Suprapubic skin (tissue), 4 donors: ENCODE measurements at regions not wholly inside any gene's neighbourhood (a gene's known extent, or its start where the extent isn't known, plus 50 kb on each side); places are given as distances from the start of the nearest gene placed in this dataset.

Source experiments
- DNase-seq, 2 donors: peaks; one replicate each; pipeline ENCODE4 v3.0.0-alpha.2; 2019; ENCODE audit warnings: low spot score in 2 of 2
- H3K27ac ChIP-seq: fragments of 200-600 bp; sonication (generic); one replicate; pipeline ENCODE4 v1.5.1; 2019
- H3K27me3 ChIP-seq: fragments of 200-600 bp; sonication (generic); one replicate; pipeline ENCODE4 v1.5.1; 2019
- H3K36me3 ChIP-seq: fragments of 200-600 bp; sonication (generic); one replicate; pipeline ENCODE4 v1.5.1; 2019
- H3K4me1 ChIP-seq: fragments of 200-600 bp; sonication (generic); one replicate; pipeline ENCODE4 v1.5.1; 2019
- H3K4me3 ChIP-seq: fragments of 200-600 bp; sonication (generic); one replicate; pipeline ENCODE4 v1.5.1; 2019; ENCODE audit warnings: mild to moderate bottlenecking
- H3K9me3 ChIP-seq: fragments of 200-600 bp; sonication (generic); one replicate; pipeline ENCODE4 v1.5.1; 2019
- EP300 ChIP-seq: sonication (generic); formaldehyde crosslinking; IDR thresholded peaks from one replicate; pipeline ENCODE4 v1.6.1; 2017; ENCODE audit warnings: antibody characterized with exemption
- POLR2A ChIP-seq, 2 donors: fragments of 450-650 bp; IDR thresholded peaks; one replicate each; pipeline ENCODE4 v1.6.1; 2017; ENCODE audit warnings: antibody characterized with exemption in 2 of 2, mild to moderate bottlenecking in 2 of 2, moderate library complexity in 2 of 2
- POLR2AphosphoS5 ChIP-seq, 3 donors: sonication (generic); formaldehyde crosslinking; IDR thresholded peaks; one replicate each; pipeline ENCODE4 v1.6.1; 2017; ENCODE audit warnings: antibody characterized with exemption in 3 of 3
- WGBS: methylation state at CpG from one replicate; pipeline ENCODE4 v1.1.5; 2018; 5-methylcytosine and 5-hydroxymethylcytosine counted together
- TF ChIP-seq, protein P1 (sequence below), 2 donors: fragments of 200-600 bp in 1 of 2; fragments of 450-650 bp in 1 of 2; sonication (generic) in 1 of 2; IDR thresholded peaks; one replicate each; pipeline ENCODE4 v1.5.1; 2016 to 2019; ENCODE audit warnings: antibody characterized with exemption in 2 of 2, mild to moderate bottlenecking in 1 of 2, moderate library complexity in 1 of 2

DNA sequence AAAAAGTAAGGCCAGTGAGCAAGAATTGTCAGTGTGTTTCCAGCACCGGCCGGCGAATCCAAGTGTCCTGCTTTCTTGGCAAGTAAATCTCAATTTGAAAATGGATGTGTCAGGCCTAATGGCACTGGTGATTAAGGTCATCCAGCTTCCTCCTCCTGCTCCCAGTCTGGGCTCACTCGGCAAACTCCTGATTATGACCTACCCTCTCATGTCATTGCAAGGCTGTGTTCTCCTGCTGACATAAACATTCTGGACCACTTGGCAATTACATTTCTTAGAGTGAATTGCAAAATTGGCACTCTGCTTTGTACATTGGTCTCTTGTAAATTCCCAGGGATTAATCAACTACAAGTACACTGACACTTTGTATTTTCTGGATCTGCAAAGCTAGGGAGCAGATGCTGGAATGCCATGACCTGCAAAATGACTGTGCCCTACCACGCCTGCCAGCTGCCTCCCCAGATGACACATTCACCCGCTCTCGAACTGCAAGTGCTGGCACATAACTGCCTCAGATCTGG is 473.8 kb downstream of the KIF20B start:
- TF ChIP-seq, protein P1, sequence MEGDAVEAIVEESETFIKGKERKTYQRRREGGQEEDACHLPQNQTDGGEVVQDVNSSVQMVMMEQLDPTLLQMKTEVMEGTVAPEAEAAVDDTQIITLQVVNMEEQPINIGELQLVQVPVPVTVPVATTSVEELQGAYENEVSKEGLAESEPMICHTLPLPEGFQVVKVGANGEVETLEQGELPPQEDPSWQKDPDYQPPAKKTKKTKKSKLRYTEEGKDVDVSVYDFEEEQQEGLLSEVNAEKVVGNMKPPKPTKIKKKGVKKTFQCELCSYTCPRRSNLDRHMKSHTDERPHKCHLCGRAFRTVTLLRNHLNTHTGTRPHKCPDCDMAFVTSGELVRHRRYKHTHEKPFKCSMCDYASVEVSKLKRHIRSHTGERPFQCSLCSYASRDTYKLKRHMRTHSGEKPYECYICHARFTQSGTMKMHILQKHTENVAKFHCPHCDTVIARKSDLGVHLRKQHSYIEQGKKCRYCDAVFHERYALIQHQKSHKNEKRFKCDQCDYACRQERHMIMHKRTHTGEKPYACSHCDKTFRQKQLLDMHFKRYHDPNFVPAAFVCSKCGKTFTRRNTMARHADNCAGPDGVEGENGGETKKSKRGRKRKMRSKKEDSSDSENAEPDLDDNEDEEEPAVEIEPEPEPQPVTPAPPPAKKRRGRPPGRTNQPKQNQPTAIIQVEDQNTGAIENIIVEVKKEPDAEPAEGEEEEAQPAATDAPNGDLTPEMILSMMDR (IDR thresholded peaks at IDR 0.05), result no peak
- TF ChIP-seq POLR2A (IDR thresholded peaks at IDR 0.05) (no peak), EP300 (no peak), POLR2AphosphoS5 (IDR thresholded peaks at IDR 0.05) (no peak)
- Histone ChIP-seq H3K36me3 (no peaks in the 10 kb centered on the region), H3K4me3 (no peak overlapping the region), H3K27me3 (no peaks in the 10 kb centered on the region), H3K27ac (no peak overlapping the region), H3K4me1 (no peaks in the 10 kb centered on the region), H3K9me3 (no peaks in the 10 kb centered on the region)
- no peak for DNase-seq
- 73% methylated on average over 7 of the region's 7 CpGs for WGBS

DNA sequence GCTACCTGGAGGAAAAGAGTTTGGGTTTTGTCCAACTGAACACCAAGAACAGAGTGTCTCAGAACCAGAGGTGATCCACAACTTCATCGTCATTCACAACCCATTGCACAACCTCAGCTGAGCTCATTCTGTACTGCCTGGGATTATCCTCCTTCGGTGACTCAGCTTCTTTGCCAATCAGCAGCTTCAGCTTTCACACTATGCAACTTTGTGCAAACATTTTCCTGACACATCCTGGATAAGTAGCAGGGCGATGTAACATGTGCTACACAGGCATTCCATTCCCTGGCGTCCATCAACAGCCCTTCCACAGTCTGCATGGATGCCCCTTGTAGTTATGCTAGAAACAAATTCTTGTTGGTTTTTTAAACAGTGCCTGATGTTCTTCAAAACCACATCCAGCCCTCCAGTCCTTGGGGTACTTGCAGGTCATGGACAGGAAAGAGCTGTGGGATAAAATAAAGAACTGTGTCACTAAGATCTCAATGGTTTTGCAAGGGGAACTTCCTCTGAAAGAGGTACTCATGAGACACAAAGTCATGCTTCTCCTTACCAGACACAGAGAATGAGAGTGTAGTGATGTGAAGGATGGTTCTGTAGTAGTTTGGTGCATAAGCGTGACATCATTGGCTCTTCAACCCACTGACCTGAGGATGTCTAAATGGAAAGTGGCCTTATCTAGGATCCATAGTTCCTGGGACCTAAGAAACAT is 478.5 kb downstream of the KIF20B start:
- H3K27ac ChIP-seq, result no peak overlapping the region
- no peaks in the 10 kb centered on the region for H3K36me3 ChIP-seq
- H3K4me3 ChIP-seq, result no peak overlapping the region
- 80% methylated on average over 5 of the region's 5 CpGs for WGBS
- no peaks in the 10 kb centered on the region for H3K27me3 ChIP-seq
- H3K4me1 ChIP-seq, result no peaks in the 10 kb centered on the region
- no peaks in the 10 kb centered on the region for H3K9me3 ChIP-seq
- DNase-seq, result no peak
- TF ChIP-seq POLR2AphosphoS5 (IDR thresholded peaks at IDR 0.05) (no peak), POLR2A (IDR thresholded peaks at IDR 0.05) (no peak)

DNA sequence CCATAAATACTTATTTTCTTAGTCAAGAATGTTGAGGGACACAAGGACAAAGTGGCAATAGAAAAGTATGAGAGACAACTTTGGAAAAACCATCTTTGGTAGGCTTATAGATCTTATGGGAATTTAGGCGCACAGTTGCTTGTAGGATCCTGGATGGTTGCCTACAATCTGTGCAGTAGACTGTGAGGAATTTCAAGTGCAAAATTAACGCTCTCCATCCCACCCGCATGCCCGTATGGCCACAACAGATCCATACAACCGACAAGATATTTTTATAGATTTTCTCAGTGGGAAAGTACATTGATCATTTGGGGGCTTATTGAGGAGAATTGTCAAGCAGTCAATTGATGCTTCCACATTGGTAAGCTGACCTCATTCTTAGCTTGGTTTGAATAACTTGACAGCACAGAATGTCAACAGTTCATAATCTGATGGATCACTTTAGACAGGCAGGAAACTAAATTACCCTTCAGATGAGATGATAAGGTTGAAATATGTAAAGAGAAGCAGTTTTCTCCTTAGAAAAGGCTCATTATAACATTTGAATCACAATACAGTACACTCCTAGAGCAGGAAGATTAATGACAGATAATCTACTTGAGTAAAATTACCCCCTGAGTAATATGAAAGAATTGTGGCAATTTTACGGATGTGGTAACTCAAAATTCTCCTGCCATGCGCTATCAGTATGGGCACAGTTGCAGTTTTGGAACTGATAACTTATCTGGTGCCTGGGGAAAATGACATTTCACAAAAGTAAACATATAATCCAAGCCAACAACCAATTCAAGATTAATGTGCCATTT is 479.7 kb downstream of the KIF20B start:
- H3K4me3 ChIP-seq, result no peak overlapping the region
- H3K36me3 ChIP-seq, result no peaks in the 10 kb centered on the region
- no peaks in the 10 kb centered on the region for H3K9me3 ChIP-seq
- DNase-seq, result no peak
- H3K27ac ChIP-seq, result no peak overlapping the region
- no peaks in the 10 kb centered on the region for H3K4me1 ChIP-seq
- TF ChIP-seq POLR2A (IDR thresholded peaks at IDR 0.05), result no peak
- TF ChIP-seq, protein P1 (IDR thresholded peaks at IDR 0.05), result no peak
- no peak for TF ChIP-seq EP300
- TF ChIP-seq POLR2AphosphoS5 (IDR thresholded peaks at IDR 0.05), result no peak
- H3K27me3 ChIP-seq, result no peaks in the 10 kb centered on the region
- 70% methylated on average over 7 of the region's 7 CpGs for WGBS

DNA sequence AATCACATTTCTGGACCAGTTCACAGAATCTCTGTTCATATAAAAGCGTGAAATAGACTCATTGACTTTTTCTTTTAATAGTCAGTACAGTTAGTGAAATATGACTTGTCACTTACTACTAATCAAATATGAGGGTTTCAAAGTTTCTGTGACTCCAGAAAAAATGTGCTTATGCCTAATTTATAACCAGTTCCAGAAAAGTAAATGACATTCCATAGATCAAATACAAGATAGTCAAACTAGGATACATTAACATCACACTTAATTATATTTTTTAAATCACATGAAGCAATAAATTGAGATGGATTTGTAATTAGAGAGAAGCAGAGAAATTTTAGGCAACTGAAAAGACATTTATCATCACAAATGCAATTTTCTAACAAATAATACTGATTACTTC is 491.4 kb downstream of the KIF20B start:
- WGBS, result 44% methylated on average over 1 of the region's 1 CpG

DNA sequence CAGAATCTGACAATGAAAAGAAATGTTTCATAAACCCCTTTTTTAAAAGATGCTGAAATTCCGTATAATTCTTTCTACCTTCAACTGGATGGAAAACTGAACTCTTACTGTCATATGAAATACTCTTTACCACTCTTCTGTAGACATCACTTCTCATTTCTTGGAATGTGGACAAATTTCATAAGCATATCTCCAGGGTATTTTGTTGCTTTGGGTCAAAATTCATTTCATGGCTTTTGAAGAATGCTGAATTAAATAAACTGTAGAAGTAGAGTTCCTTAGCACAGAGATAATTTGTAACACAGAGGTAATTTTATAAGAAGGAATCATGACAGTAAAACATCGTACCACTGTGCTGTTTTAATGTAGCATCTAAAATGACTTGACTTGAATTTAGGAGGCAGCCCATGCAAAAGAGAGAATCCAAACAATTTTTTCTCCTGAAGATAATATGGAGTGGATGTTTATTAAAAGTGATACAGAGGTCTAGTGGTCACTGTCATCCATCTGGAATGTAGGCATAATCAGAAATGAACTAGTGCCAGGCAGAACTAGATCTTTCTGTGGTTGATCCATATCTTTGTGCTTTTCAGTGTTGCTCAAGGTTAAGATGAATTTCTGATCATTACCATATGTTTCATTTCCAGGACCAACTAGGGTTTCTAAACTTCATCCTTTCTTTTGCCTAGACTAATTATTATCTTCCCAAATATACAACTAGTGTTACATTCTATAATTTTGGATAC is 492.0 kb downstream of the KIF20B start:
- Histone ChIP-seq H3K27me3 (no peaks in the 10 kb centered on the region), H3K36me3 (no peaks in the 10 kb centered on the region), H3K4me1 (no peaks in the 10 kb centered on the region), H3K4me3 (no peak overlapping the region), H3K27ac (no peak overlapping the region), H3K9me3 (no peaks in the 10 kb centered on the region)
- 77% methylated on average over 2 of the region's 2 CpGs for WGBS
- no peak for DNase-seq
- TF ChIP-seq POLR2A (IDR thresholded peaks at IDR 0.05), result no peak
- TF ChIP-seq, protein P1 (IDR thresholded peaks at IDR 0.05), result no peak
- TF ChIP-seq POLR2AphosphoS5 (IDR thresholded peaks at IDR 0.05), result no peak
- no peak for TF ChIP-seq EP300

More for the DNA sequence above, 491.4 kb downstream of the KIF20B start:
- TF ChIP-seq, protein P1 (IDR thresholded peaks at IDR 0.05), result no peak
- TF ChIP-seq POLR2AphosphoS5 (IDR thresholded peaks at IDR 0.05), result no peak
- no peak for TF ChIP-seq EP300
- TF ChIP-seq POLR2A (IDR thresholded peaks at IDR 0.05), result no peak
- H3K9me3 ChIP-seq, result no peaks in the 10 kb centered on the region
- no peak for DNase-seq
- H3K36me3 ChIP-seq, result no peaks in the 10 kb centered on the region
- no peak overlapping the region for H3K4me3 ChIP-seq
- H3K27ac ChIP-seq, result no peak overlapping the region
- H3K27me3 ChIP-seq, result no peaks in the 10 kb centered on the region
- no peaks in the 10 kb centered on the region for H3K4me1 ChIP-seq
